WTC11 (cell line): ENCODE measurements at regions not wholly inside any gene's neighbourhood (a gene's known extent, or its start where the extent isn't known, plus 50 kb on each side); places are given as distances from the start of the nearest gene placed in this dataset.

Source experiments
- ATAC-seq: fragments of 200-7000 bp; cut with Tn5 transposase; 2 replicates; pipeline ENCODE4 v1.10.0; 2021; ENCODE audit warnings: mild to moderate bottlenecking, moderate library complexity
- CTCF ChIA-PET: fragments of 300-600 bp; sonication (Branson Sonifier 250); formaldehyde crosslinking; loops from one replicate; lab custom pipeline; 2021; ENCODE audit warnings: antibody characterized with exemption; lab: Charles Lee
- POLR2A ChIA-PET: fragments of 350-600 bp; sonication (Branson Sonifier 250); formaldehyde crosslinking; loops from one replicate; lab custom pipeline; 2021; ENCODE audit warnings: antibody characterized with exemption; lab: Charles Lee
- DNase-seq: peaks from one replicate; pipeline ENCODE4 v3.0.0; 2021; ENCODE audit warnings: low spot score
- H3K27ac Mint-ChIP-seq: 2 replicates; pipeline ENCODE4 v1.8.0; 2021; ENCODE audit warnings: mixed read lengths
- H3K27me3 Mint-ChIP-seq: 2 replicates; pipeline ENCODE4 v1.8.0; 2021; ENCODE audit warnings: low read depth, mild to moderate bottlenecking, moderate library complexity, mixed read lengths
- H3K36me3 Mint-ChIP-seq: 2 replicates; pipeline ENCODE4 v1.8.0; 2021; ENCODE audit warnings: mixed read lengths
- H3K4me1 Mint-ChIP-seq: 2 replicates; pipeline ENCODE4 v1.8.0; 2022; ENCODE audit warnings: mixed read lengths
- H3K4me3 Mint-ChIP-seq: 2 replicates; pipeline ENCODE4 v1.8.0; 2021; ENCODE audit warnings: mild to moderate bottlenecking, moderate library complexity, mixed read lengths
- H3K9me3 Mint-ChIP-seq: 2 replicates; pipeline ENCODE4 v1.8.0; 2021; ENCODE audit warnings: mixed read lengths
- ARID4B ChIP-seq: sonication (generic); formaldehyde crosslinking; IDR thresholded peaks from 2 replicates; pipeline ENCODE4 v1.8.0; 2023; ENCODE audit warnings: missing genetic modification reagents, mild to moderate bottlenecking, borderline replicate concordance
- CTCF ChIP-seq: fragments of 200-600 bp; IDR thresholded peaks from 2 replicates; pipeline ENCODE4 v1.8.0; 2022; ENCODE audit warnings: antibody characterized with exemption
- E2F1 ChIP-seq: sonication (generic); formaldehyde crosslinking; IDR thresholded peaks from 2 replicates; pipeline ENCODE4 v1.8.0; 2022; ENCODE audit warnings: mild to moderate bottlenecking, missing genetic modification reagents
- E2F4 ChIP-seq: sonication (generic); formaldehyde crosslinking; IDR thresholded peaks from 2 replicates; pipeline ENCODE4 v1.8.1; 2022; ENCODE audit warnings: low read depth, mild to moderate bottlenecking, moderate library complexity, missing genetic modification reagents, borderline replicate concordance
- GABPB1 ChIP-seq: sonication (generic); formaldehyde crosslinking; IDR thresholded peaks from 2 replicates; pipeline ENCODE4 v1.8.1; 2023; ENCODE audit warnings: mild to moderate bottlenecking, missing genetic modification reagents
- GRHL2 ChIP-seq: fragments of 250-450 bp; sonication (Bioruptor Pico); IDR thresholded peaks from 2 replicates; pipeline ENCODE4 v1.8.0; 2022; ENCODE audit warnings: mild to moderate bottlenecking, moderate library complexity; ENCODE audit not compliant: insufficient replicate concordance, severe bottlenecking
- HMGA2 ChIP-seq: fragments of 250-450 bp; sonication (Bioruptor Pico); IDR thresholded peaks from 2 replicates; pipeline ENCODE4 v1.4.0; 2021; ENCODE audit warnings: mild to moderate bottlenecking, moderate library complexity
- IRF2 ChIP-seq: sonication (generic); formaldehyde crosslinking; IDR thresholded peaks from 2 replicates; pipeline ENCODE4 v1.8.0; 2022; ENCODE audit warnings: low read depth, missing genetic modification reagents, borderline replicate concordance
- NFE2L1 ChIP-seq: sonication (generic); formaldehyde crosslinking; IDR thresholded peaks from 2 replicates; pipeline ENCODE4 v1.8.1; 2023; ENCODE audit warnings: missing genetic modification reagents
- NFYB ChIP-seq: sonication (generic); formaldehyde crosslinking; conservative IDR thresholded peaks from 2 replicates; pipeline ENCODE4 v1.8.0; 2022; ENCODE audit warnings: low read depth, missing genetic modification reagents
- RELA ChIP-seq: sonication (generic); formaldehyde crosslinking; IDR thresholded peaks from 2 replicates; pipeline ENCODE4 v1.8.1; 2022; ENCODE audit warnings: missing genetic modification reagents, mild to moderate bottlenecking, borderline replicate concordance
- STAT6 ChIP-seq: sonication (generic); formaldehyde crosslinking; conservative IDR thresholded peaks from 2 replicates; pipeline ENCODE4 v1.8.1; 2023; ENCODE audit warnings: mild to moderate bottlenecking, low read depth, missing genetic modification reagents, moderate library complexity
- ZBTB21 ChIP-seq: sonication (generic); formaldehyde crosslinking; IDR thresholded peaks from 2 replicates; pipeline ENCODE4 v1.8.1; 2023; ENCODE audit warnings: mild to moderate bottlenecking, missing genetic modification reagents, borderline replicate concordance
- ZNF219 ChIP-seq: sonication (generic); formaldehyde crosslinking; IDR thresholded peaks from 2 replicates; pipeline ENCODE4 v1.8.0; 2023; ENCODE audit warnings: missing genetic modification reagents, mild to moderate bottlenecking, borderline replicate concordance
- ZNF425 ChIP-seq: fragments of 250-450 bp; sonication (Bioruptor Pico); conservative IDR thresholded peaks from 2 replicates; pipeline ENCODE4 v1.9.0; 2021; ENCODE audit warnings: mild to moderate bottlenecking
- ZSCAN18 ChIP-seq: fragments of 250-450 bp; sonication (Bioruptor Pico); IDR thresholded peaks from 2 replicates; pipeline ENCODE4 v2.1.2; 2022; ENCODE audit warnings: mild to moderate bottlenecking, moderate library complexity

- TF ChIP-seq NFYB (CRISPR knock-in tag) (no peak), E2F4 (CRISPR knock-in tag) (no peak), ZSCAN18 (no peak), ZNF425 (CRISPR knock-in tag) (no peak), STAT6 (CRISPR knock-in tag) (no peak), GABPB1 (no peak), RELA (CRISPR knock-in tag) (no peak), ZBTB21 (CRISPR knock-in tag) (no peak), E2F1 (CRISPR knock-in tag) (no peak), IRF2 (CRISPR knock-in tag) (no peak), GRHL2 (no peak), NFE2L1 (CRISPR knock-in tag) (no peak), HMGA2 (no peak), ARID4B (no peak), CTCF (no peak), ZNF219 (CRISPR knock-in tag) (no peak)
- DNase-seq (no peak), ATAC-seq (no peak)
- CTCF ChIA-PET = no interaction called here
- H3K27ac Mint-ChIP-seq = no peak overlapping the region
- H3K27me3 Mint-ChIP-seq = no peaks in the 10 kb centered on the region
- POLR2A ChIA-PET = no interaction called here
- 0 out of 2 replicates have a peak, but pooled peaks cover 3% of the 10 kb centered on the region for H3K9me3 Mint-ChIP-seq
- H3K4me1 Mint-ChIP-seq = no peaks in the 10 kb centered on the region
- H3K4me3 Mint-ChIP-seq = no peak overlapping the region
- H3K36me3 Mint-ChIP-seq = no peaks in the 10 kb centered on the region
These were observed 663.4 kb upstream of the PRMT6 start for GRCh38 chr1:106393046-106393445.
